ENCODE measurements at regions not wholly inside any gene's neighbourhood (a gene's known extent, or its start where the extent isn't known, plus 50 kb on each side); places are given as distances from the start of the nearest gene placed in this dataset.

- DNase-seq (ENCODE audit: low spot score) (no peak), ATAC-seq (no peak), FAIRE-seq (no peak)
- Histone ChIP-seq H4K20me1 (ENCODE audit: insufficient read depth, low read length) (no peaks in the 10 kb centered on the region), H3K9me3 (ENCODE audit: low read length) (peaks cover 35% of the 10 kb centered on the region), H3K9ac (ENCODE audit: insufficient read depth, low read depth, low read length) (no peak overlapping the region), H3K4me1 (ENCODE audit: insufficient read depth, low read length) (no peaks in the 10 kb centered on the region), H3K4me3 (replicated peaks in 1 of 3; ENCODE audit: insufficient read depth in 1 of 3, low read depth in 2 of 3, low read length in 3 of 3) (no peak overlapping the region), H3K27ac (ENCODE audit: extremely low read length, insufficient read depth, low read length) (no peak overlapping the region), H3K4me2 (ENCODE audit: low read depth, low read length) (no peak overlapping the region), H2AFZ (ENCODE audit: low read length) (no peak overlapping the region), H3K79me2 (ENCODE audit: insufficient read depth, low read length) (no peaks in the 10 kb centered on the region), H3K27me3 (ENCODE audit: control insufficient read depth in 1 of 2, insufficient read depth in 2 of 2, low read length in 2 of 2) (no peaks in the 10 kb centered on the region), H3K36me3 (replicated peaks in 1 of 2; ENCODE audit: control insufficient read depth in 1 of 2, insufficient read depth in 2 of 2, low read length in 2 of 2) (no peaks in the 10 kb centered on the region)
- no TSS peak for BruUV-seq (replicated peaks)
- ChIA-PET POLR2A (no interaction called here), CTCF (ENCODE audit: low intra/inter-chr PET ratio, low total read pairs) (no interaction called here)
- TF ChIP-seq TFE3 (CRISPR knock-in tag; IDR thresholded peaks at IDR 0.05) (no peak), MED13 (CRISPR knock-in tag; IDR thresholded peaks at IDR 0.05) (no peak), FOXA1 (IDR thresholded peaks at IDR 0.05) (no peak), FOXA1 (CRISPR knock-in tag; IDR thresholded peaks at IDR 0.05) (no peak), SRY (CRISPR knock-in tag; IDR thresholded peaks at IDR 0.05) (no peak), MTF1 (CRISPR knock-in tag; IDR thresholded peaks at IDR 0.05) (no peak), CSRNP1 (CRISPR knock-in tag; IDR thresholded peaks at IDR 0.05) (no peak), ZBTB20 (CRISPR knock-in tag; IDR thresholded peaks at IDR 0.05; ENCODE audit: borderline replicate concordance, low read depth) (no peak), TOPORS (CRISPR knock-in tag; IDR thresholded peaks at IDR 0.05) (no peak), ZNF691 (CRISPR knock-in tag; IDR thresholded peaks at IDR 0.05; ENCODE audit: borderline replicate concordance, low read depth) (no peak), ZNF530 (CRISPR knock-in tag; IDR thresholded peaks at IDR 0.05; ENCODE audit: low read depth) (no peak), ZNF619 (CRISPR knock-in tag; IDR thresholded peaks at IDR 0.05) (no peak), ZNF362 (CRISPR knock-in tag; IDR thresholded peaks at IDR 0.05; ENCODE audit: borderline replicate concordance) (no peak), MXI1 (IDR thresholded peaks at IDR 0.05; ENCODE audit: borderline replicate concordance, low read depth, low read length) (no peak)
- in situ Hi-C loops (cut with HindIII; ENCODE audit: extremely low pct_ligation_motif_present, low pct_unique_long_range_greater_than_20kb), result no loop called here
- WGBS (ENCODE audit: low lambda C conversion rate), result 1% methylated on average over 3 of the region's 3 CpGs
- intact Hi-C loops (cut with micrococcal nuclease; ENCODE audit: unreplicated experiment), result no loop called here
Measured at GRCh38 chr4:45120163-45120562, 393.8 kb upstream of the GNPDA2 start.

All from HepG2 (cell line).